A673 (cell line): ENCODE measurements at regions not wholly inside any gene's neighbourhood (a gene's known extent, or its start where the extent isn't known, plus 50 kb on each side); places are given as distances from the start of the nearest gene placed in this dataset.

ENCODE experiments used
- BruUV-seq: library from RNA; stranded (reverse); fragments of 400-500 nt; replicated peaks from 2 replicates; lab custom pipeline; 2021; lab: Mats Ljungman, UMichigan
- CTCF ChIA-PET: fragments of 300-600 bp; sonication (Branson Sonifier 250); formaldehyde crosslinking; loops from one replicate; lab custom pipeline; 2022; ENCODE audit warnings: antibody characterized with exemption; lab: Charles Lee
- POLR2A ChIA-PET: fragments of 300-600 bp; sonication (Branson Sonifier 250); formaldehyde crosslinking; loops from one replicate; lab custom pipeline; 2022; ENCODE audit warnings: antibody characterized with exemption; ENCODE audit not compliant: low non-redundant PET; lab: Charles Lee
- DNase-seq: peaks from one replicate; pipeline ENCODE4 v3.0.0-alpha.2; 2015; ENCODE audit warnings: low spot score
- H3K27ac ChIP-seq: fragments of 200-600 bp; sonication (generic); 2 replicates; pipeline ENCODE4 v1.5.1; 2016; ENCODE audit warnings: mixed run types, low read depth, mild to moderate bottlenecking, mixed read lengths, antibody characterized with exemption, low read length; ENCODE audit not compliant: poor library complexity, severe bottlenecking
- H3K27me3 ChIP-seq: fragments of 200-600 bp; sonication (generic); replicated peaks from 2 replicates; pipeline ENCODE4 v1.6.1; 2017; ENCODE audit warnings: mixed run types, low read depth, mild to moderate bottlenecking, mixed read lengths, antibody characterized with exemption, low read length; ENCODE audit not compliant: insufficient read depth, poor library complexity
- H3K36me3 ChIP-seq: fragments of 200-600 bp; sonication (generic); 2 replicates; pipeline ENCODE4 v1.6.1; 2016; ENCODE audit warnings: mixed run types, mild to moderate bottlenecking, mixed read lengths, antibody characterized with exemption, low read length; ENCODE audit not compliant: insufficient read depth, poor library complexity, severe bottlenecking
- H3K4me1 ChIP-seq: fragments of 200-600 bp; sonication (generic); 2 replicates; pipeline ENCODE4 v1.6.1; 2017; ENCODE audit warnings: mixed run types, mild to moderate bottlenecking, mixed read lengths, antibody characterized with exemption, low read length; ENCODE audit not compliant: insufficient read depth, poor library complexity, severe bottlenecking
- H3K4me3 ChIP-seq: fragments of 200-600 bp; sonication (generic); 2 replicates; pipeline ENCODE4 v1.5.1; 2016; ENCODE audit warnings: low read depth, mixed run types, mild to moderate bottlenecking, mixed read lengths, low read length; ENCODE audit not compliant: poor library complexity, severe bottlenecking
- H3K9me3 ChIP-seq: fragments of 200-600 bp; sonication (generic); 2 replicates; pipeline ENCODE4 v1.6.1; 2016; ENCODE audit warnings: mixed run types, low read depth, mild to moderate bottlenecking, mixed read lengths, antibody characterized with exemption, low read length; ENCODE audit not compliant: poor library complexity, severe bottlenecking
- EZH2 ChIP-seq: fragments of 200-600 bp; sonication (generic); IDR thresholded peaks from 2 replicates; pipeline ENCODE4 v1.6.1; 2017; ENCODE audit warnings: borderline replicate concordance, low read depth, mild to moderate bottlenecking, mixed read lengths, antibody characterized with exemption, low read length; ENCODE audit not compliant: poor library complexity, severe bottlenecking
- intact Hi-C: fragments of 100-400 bp; cut with micrococcal nuclease; formaldehyde crosslinking; loops from one replicate; pipeline ENCODE4 v1.10.0; 2022; ENCODE audit not compliant: unreplicated experiment
- TF ChIP-seq, protein P1 (sequence below): fragments of 300-800, 200-600 bp; sonication (generic); conservative IDR thresholded peaks from 2 replicates; pipeline ENCODE4 v1.5.1; 2017; ENCODE audit warnings: low read depth, mild to moderate bottlenecking, antibody characterized with exemption, low read length, moderate library complexity, mixed read lengths

DNA sequence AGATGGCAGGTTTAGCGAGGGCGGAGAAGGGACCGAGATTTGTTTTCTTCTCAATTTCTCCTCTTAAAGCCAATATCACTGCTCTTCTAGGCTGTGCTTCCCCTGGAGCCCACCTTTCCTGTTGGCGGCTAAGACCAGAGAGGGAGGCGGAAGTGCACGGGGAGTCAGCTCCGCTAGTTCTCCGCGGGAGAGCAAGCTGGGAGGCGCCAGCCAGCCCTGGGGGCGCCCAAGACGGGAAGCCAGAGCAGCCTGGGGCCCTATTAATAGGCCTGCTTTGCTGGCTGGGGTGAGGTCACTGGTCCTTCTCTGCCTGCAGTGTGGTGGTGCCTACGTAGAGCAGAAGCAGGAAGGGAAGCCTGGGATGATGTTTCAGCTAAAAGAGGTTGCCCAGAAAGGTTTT is 61.6 kb downstream of the LSM5 start:
- BruUV-seq: no TSS peak
- Histone ChIP-seq H3K9me3 (no peaks in the 10 kb centered on the region), H3K27ac (no peak overlapping the region), H3K4me1 (no peaks in the 10 kb centered on the region), H3K4me3 (no peak overlapping the region), H3K36me3 (no peaks in the 10 kb centered on the region), H3K27me3 (peaks cover 51% of the 10 kb centered on the region)
- ChIA-PET POLR2A (no interaction called here), CTCF (no interaction called here)
- peak; percentile 21 for DNase-seq
- TF ChIP-seq, protein P1, sequence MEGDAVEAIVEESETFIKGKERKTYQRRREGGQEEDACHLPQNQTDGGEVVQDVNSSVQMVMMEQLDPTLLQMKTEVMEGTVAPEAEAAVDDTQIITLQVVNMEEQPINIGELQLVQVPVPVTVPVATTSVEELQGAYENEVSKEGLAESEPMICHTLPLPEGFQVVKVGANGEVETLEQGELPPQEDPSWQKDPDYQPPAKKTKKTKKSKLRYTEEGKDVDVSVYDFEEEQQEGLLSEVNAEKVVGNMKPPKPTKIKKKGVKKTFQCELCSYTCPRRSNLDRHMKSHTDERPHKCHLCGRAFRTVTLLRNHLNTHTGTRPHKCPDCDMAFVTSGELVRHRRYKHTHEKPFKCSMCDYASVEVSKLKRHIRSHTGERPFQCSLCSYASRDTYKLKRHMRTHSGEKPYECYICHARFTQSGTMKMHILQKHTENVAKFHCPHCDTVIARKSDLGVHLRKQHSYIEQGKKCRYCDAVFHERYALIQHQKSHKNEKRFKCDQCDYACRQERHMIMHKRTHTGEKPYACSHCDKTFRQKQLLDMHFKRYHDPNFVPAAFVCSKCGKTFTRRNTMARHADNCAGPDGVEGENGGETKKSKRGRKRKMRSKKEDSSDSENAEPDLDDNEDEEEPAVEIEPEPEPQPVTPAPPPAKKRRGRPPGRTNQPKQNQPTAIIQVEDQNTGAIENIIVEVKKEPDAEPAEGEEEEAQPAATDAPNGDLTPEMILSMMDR: no peak
- no peak for TF ChIP-seq EZH2
- intact Hi-C loops: no loop called here

DNA sequence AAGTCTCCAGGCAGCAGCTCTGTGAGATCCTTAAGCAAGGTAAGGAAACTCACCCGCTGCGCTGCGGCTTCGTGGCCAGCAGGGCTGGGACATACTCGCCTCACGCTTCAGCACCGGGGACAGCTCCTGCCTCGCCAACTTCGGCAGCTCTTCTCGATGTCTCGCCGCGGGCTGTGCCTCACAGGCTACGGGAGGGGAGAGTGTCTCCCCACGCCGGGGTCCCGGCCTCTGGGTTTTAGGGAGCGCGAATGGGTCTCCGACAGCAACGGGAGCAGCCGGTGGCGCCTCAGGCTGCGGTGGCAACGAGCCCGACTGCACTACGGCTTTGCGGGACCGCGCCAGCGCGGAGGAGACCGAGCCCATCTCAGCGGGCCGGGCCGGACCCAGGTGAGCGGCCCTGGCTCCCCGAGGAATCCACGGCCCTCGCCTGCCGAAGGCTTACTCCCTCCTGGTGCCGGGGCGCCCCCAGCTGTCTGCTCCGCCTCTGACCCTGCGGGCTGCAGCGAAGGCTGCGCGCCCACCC is 62.4 kb downstream of the LSM5 start:
- no peak overlapping the region for H3K27ac ChIP-seq
- H3K4me1 ChIP-seq: no peaks in the 10 kb centered on the region
- no TSS peak for BruUV-seq
- no peak overlapping the region for H3K4me3 ChIP-seq
- no peak for TF ChIP-seq EZH2
- TF ChIP-seq, protein P1: peak; percentile 35; the same call in 1 of the 2 replicates
- peaks cover 50% of the 10 kb centered on the region for H3K27me3 ChIP-seq
- peak; percentile 89 for DNase-seq
- no peaks in the 10 kb centered on the region for H3K9me3 ChIP-seq
- no peaks in the 10 kb centered on the region for H3K36me3 ChIP-seq
- ChIA-PET CTCF (no interaction called here), POLR2A (no interaction called here)
- intact Hi-C loops: loop anchor here (2.0 kb wide), 1 partner anchor 51 kb away; no protein-coding TSS in a partner anchor

DNA sequence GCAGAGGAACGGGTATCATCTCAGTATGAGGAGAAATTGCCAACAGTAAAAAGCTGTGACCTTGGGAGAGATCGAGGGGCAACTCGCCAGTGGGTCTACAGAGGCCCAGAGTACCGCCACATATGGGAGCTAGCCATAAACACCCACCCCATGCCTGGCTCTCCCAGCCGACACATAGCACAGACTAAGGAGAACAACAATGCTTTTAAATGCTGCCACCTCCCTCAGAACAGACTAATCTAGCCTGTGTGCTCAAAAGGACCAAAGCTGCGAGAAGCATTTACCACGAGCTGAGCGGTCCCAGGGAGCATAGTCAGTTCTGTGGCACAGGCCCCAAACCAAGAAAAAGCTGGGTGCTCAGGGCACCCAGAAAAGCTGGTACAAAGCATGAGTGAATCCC is 73.3 kb downstream of the LSM5 start:
- TF ChIP-seq, protein P1: no peak
- no peak for TF ChIP-seq EZH2
- no peak for DNase-seq
- Histone ChIP-seq H3K36me3 (no peaks in the 10 kb centered on the region), H3K9me3 (no peaks in the 10 kb centered on the region), H3K27me3 (peaks cover 50% of the 10 kb centered on the region), H3K4me1 (no peaks in the 10 kb centered on the region), H3K4me3 (no peak overlapping the region), H3K27ac (no peak overlapping the region)
- BruUV-seq: no TSS peak
- ChIA-PET POLR2A (no interaction called here), CTCF (no interaction called here)
- intact Hi-C loops: no loop called here
